Gastrocnemius medialis (tissue), 4 donors: ENCODE measurements at regions not wholly inside any gene's neighbourhood (a gene's known extent, or its start where the extent isn't known, plus 50 kb on each side); places are given as distances from the start of the nearest gene placed in this dataset.

Experiments
- ATAC-seq, 2 donors: fragments of 150-250 bp; one replicate each; pipeline ENCODE4 v1.9.1; 2016
- DNase-seq, 2 donors: peaks; one replicate each; pipeline ENCODE4 v3.0.0-alpha.2; 2019
- H3K27ac ChIP-seq, 4 donors: fragments of 200-600 bp; sonication (generic); 1 replicate in 1 of 4; 2 replicates in 3 of 4; pipeline ENCODE4 v1.5.1; 2016 to 2018; ENCODE audit warnings: mild to moderate bottlenecking in 2 of 4, moderate library complexity in 1 of 4
- H3K27me3 ChIP-seq, 3 donors: fragments of 200-600 bp; sonication (generic) in 2 of 3; 1 replicate in 1 of 3; 2 replicates in 2 of 3; pipeline versions ENCODE4 v1.5.1 to v1.6.0; 2016 to 2019; ENCODE audit warnings: mild to moderate bottlenecking in 1 of 3, moderate library complexity in 1 of 3
- H3K36me3 ChIP-seq, 2 donors: fragments of 200-600 bp; sonication (generic) in 1 of 2; one replicate each; pipeline ENCODE4 v1.5.1; 2017 to 2018
- H3K4me1 ChIP-seq, 2 donors: fragments of 200-600 bp; sonication (generic) in 1 of 2; one replicate each; pipeline ENCODE4 v1.5.1; 2016 to 2017; ENCODE audit warnings: mild to moderate bottlenecking in 2 of 2
- H3K4me3 ChIP-seq, 4 donors: fragments of 200-600 bp; sonication (generic) in 3 of 4; 1 replicate in 1 of 4; 2 replicates in 3 of 4; pipeline ENCODE4 v1.5.1; 2016 to 2019; ENCODE audit warnings: mild to moderate bottlenecking in 2 of 4
- H3K9me3 ChIP-seq, 3 donors: fragments of 200-600 bp; sonication (generic) in 2 of 3; 1 replicate in 1 of 3; 2 replicates in 2 of 3; pipeline ENCODE4 v1.5.1; 2016 to 2019
- CTCF ChIP-seq, 5 experiments: fragments of 450-650 bp in 3 of 5; fragments of 200-600 bp in 2 of 5; sonication (generic) in 2 of 5; IDR thresholded peaks in 4 of 5; conservative IDR thresholded peaks in 1 of 5; 1 replicate in 4 of 5; 2 replicates in 1 of 5; pipeline ENCODE4 v1.5.1; 2016 to 2019; ENCODE audit warnings: antibody characterized with exemption in 5 of 5, mild to moderate bottlenecking in 3 of 5, moderate library complexity in 3 of 5
- POLR2A ChIP-seq, 2 donors: fragments of 450-650 bp; IDR thresholded peaks; one replicate each; pipeline ENCODE4 v1.6.1; 2017; ENCODE audit warnings: antibody characterized with exemption in 2 of 2, mild to moderate bottlenecking in 2 of 2, moderate library complexity in 2 of 2
- in situ Hi-C, 4 donors: fragments of 200-750 bp; cut with MboI; loops; one replicate each; pipeline versions ENCODE4 v1.15.0 to v1.8.0; 2017; ENCODE audit warnings: low sequenced_read_pairs in 4 of 4
- intact Hi-C: fragments of 100-400 bp; cut with DNase I; formaldehyde crosslinking; loops from one replicate; pipeline ENCODE4 v1.15.1; 2023; ENCODE audit warnings: low total_unique reads

GRCh38 chr10:131726967-131727366 lies 173.8 kb upstream of the PPP2R2D start:
- TF ChIP-seq POLR2A (IDR thresholded peaks at IDR 0.05) (no peak), CTCF (IDR thresholded peaks at IDR 0.05 in 4 of 5, conservative IDR thresholded peaks at IDR 0.05 in 1 of 5) (no peak)
- in situ Hi-C loops: no loop called here
- no peaks in the 10 kb centered on the region for H3K36me3 ChIP-seq
- no peaks in the 10 kb centered on the region for H3K9me3 ChIP-seq
- no peak for DNase-seq
- intact Hi-C loops: no loop called here
- H3K27me3 ChIP-seq: no peaks in the 10 kb centered on the region
- H3K4me3 ChIP-seq: no peak overlapping the region
- ATAC-seq: no peak
- no peaks in the 10 kb centered on the region for H3K4me1 ChIP-seq
- H3K27ac ChIP-seq: no peak overlapping the region

- H3K27ac ChIP-seq: no peak overlapping the region
- no peak for ATAC-seq
- no peaks in the 10 kb centered on the region for H3K9me3 ChIP-seq
- TF ChIP-seq POLR2A (IDR thresholded peaks at IDR 0.05) (no peak), CTCF (IDR thresholded peaks at IDR 0.05 in 4 of 5, conservative IDR thresholded peaks at IDR 0.05 in 1 of 5) (no peak)
- in situ Hi-C loops: no loop called here
- H3K27me3 ChIP-seq: no peaks in the 10 kb centered on the region
- no peaks in the 10 kb centered on the region for H3K4me1 ChIP-seq
- intact Hi-C loops: no loop called here
- H3K4me3 ChIP-seq: no peak overlapping the region
- no peaks in the 10 kb centered on the region for H3K36me3 ChIP-seq
- DNase-seq: no peak
Measured at GRCh38 chr10:131727560-131727959, 173.2 kb upstream of the PPP2R2D start.

GRCh38 chr10:131728286-131729228 lies 172.3 kb upstream of the PPP2R2D start:
- Histone ChIP-seq H3K36me3 (no peaks in the 10 kb centered on the region), H3K27ac (no peak overlapping the region), H3K27me3 (no peaks in the 10 kb centered on the region), H3K4me3 (no peak overlapping the region), H3K4me1 (no peaks in the 10 kb centered on the region), H3K9me3 (no peaks in the 10 kb centered on the region)
- in situ Hi-C loops (no loop called here), intact Hi-C loops (no loop called here)
- DNase-seq (no peak), ATAC-seq (no peak)
- TF ChIP-seq CTCF (IDR thresholded peaks at IDR 0.05 in 4 of 5, conservative IDR thresholded peaks at IDR 0.05 in 1 of 5) (no peak), POLR2A (IDR thresholded peaks at IDR 0.05) (no peak)

GRCh38 chr10:131729361-131729760 lies 171.4 kb upstream of the PPP2R2D start:
- Histone ChIP-seq H3K9me3 (no peaks in the 10 kb centered on the region), H3K4me3 (no peak overlapping the region), H3K4me1 (no peaks in the 10 kb centered on the region), H3K27ac (no peak overlapping the region), H3K27me3 (no peaks in the 10 kb centered on the region), H3K36me3 (no peaks in the 10 kb centered on the region)
- in situ Hi-C loops (no loop called here), intact Hi-C loops (no loop called here)
- DNase-seq (no peak), ATAC-seq (no peak)
- TF ChIP-seq POLR2A (IDR thresholded peaks at IDR 0.05) (no peak), CTCF (IDR thresholded peaks at IDR 0.05 in 4 of 5, conservative IDR thresholded peaks at IDR 0.05 in 1 of 5) (no peak)
